BJ (cell line): ENCODE measurements at regions not wholly inside any gene's neighbourhood (a gene's known extent, or its start where the extent isn't known, plus 50 kb on each side); places are given as distances from the start of the nearest gene placed in this dataset.

Source experiments
- CTCF ChIA-PET: fragments of 350-600 bp; formaldehyde crosslinking; extraction: SDS; loops from one replicate; lab custom pipeline; 2021; ENCODE audit warnings: antibody characterized with exemption, inconsistent platforms; lab: Yijun Ruan, JAX
- POLR2A ChIA-PET: fragments of 300-600 bp; sonication (Branson Sonifier 250); formaldehyde crosslinking; extraction: SDS; loops from one replicate; lab custom pipeline; 2021; ENCODE audit warnings: antibody characterized with exemption; lab: Charles Lee
- DNase-seq: peaks from one replicate; pipeline ENCODE4 v3.0.0-alpha.2; 2011; ENCODE audit warnings: low read depth
- H3K27me3 ChIP-seq: 2 replicates; pipeline ENCODE4 v1.6.0; 2011; ENCODE audit warnings: low read length; ENCODE audit not compliant: control insufficient read depth, insufficient read depth
- H3K36me3 ChIP-seq: 2 replicates; pipeline ENCODE4 v1.5.1; 2011; ENCODE audit warnings: low read length; ENCODE audit not compliant: control insufficient read depth, insufficient read depth
- H3K4me3 ChIP-seq: 2 replicates; pipeline ENCODE4 v1.5.1; 2011; ENCODE audit warnings: low read depth, mild to moderate bottlenecking, control low read depth, low read length
- TF ChIP-seq, protein P1 (sequence below): IDR thresholded peaks from 2 replicates; pipeline ENCODE4 v1.5.1; 2011; ENCODE audit warnings: low read depth, mild to moderate bottlenecking, control low read depth, inconsistent platforms, low read length, moderate library complexity; ENCODE audit not compliant: insufficient read depth

- Histone ChIP-seq H3K27me3 (no peaks in the 10 kb centered on the region), H3K4me3 (no peak overlapping the region), H3K36me3 (no peaks in the 10 kb centered on the region)
- POLR2A ChIA-PET, result no interaction called here
- CTCF ChIA-PET, result no interaction called here
- no peak for DNase-seq
- TF ChIP-seq, protein P1, sequence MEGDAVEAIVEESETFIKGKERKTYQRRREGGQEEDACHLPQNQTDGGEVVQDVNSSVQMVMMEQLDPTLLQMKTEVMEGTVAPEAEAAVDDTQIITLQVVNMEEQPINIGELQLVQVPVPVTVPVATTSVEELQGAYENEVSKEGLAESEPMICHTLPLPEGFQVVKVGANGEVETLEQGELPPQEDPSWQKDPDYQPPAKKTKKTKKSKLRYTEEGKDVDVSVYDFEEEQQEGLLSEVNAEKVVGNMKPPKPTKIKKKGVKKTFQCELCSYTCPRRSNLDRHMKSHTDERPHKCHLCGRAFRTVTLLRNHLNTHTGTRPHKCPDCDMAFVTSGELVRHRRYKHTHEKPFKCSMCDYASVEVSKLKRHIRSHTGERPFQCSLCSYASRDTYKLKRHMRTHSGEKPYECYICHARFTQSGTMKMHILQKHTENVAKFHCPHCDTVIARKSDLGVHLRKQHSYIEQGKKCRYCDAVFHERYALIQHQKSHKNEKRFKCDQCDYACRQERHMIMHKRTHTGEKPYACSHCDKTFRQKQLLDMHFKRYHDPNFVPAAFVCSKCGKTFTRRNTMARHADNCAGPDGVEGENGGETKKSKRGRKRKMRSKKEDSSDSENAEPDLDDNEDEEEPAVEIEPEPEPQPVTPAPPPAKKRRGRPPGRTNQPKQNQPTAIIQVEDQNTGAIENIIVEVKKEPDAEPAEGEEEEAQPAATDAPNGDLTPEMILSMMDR, result no peak
These were observed 62.5 kb upstream of the SPDEF start for GRCh38 chr6:34618430-34619182.

DNA sequence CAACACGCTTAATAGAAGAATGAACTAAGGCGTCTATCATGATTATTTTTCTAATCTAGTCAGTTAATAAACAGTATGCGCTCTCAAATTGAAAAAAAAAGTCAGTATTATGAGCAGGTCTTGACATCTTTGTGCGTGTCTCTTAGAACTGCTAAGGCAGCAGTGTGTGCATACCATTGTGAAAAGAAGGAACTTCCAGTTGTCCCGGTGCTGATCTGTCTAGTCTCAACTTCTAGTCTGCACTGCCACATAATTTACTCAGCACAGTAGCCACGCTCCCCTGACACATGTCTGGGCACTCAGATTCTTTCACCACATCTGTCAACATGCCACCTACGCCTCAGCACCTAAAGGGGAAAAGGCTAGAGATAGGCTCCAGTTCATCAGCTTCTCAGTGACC, 61.1 kb upstream of the SPDEF start:
- ChIA-PET POLR2A (no interaction called here), CTCF (no interaction called here)
- no peak for DNase-seq
- TF ChIP-seq, protein P1, result no peak
- no peak overlapping the region for H3K4me3 ChIP-seq
- no peaks in the 10 kb centered on the region for H3K27me3 ChIP-seq
- no peaks in the 10 kb centered on the region for H3K36me3 ChIP-seq

- DNase-seq, result no peak
- Histone ChIP-seq H3K27me3 (no peaks in the 10 kb centered on the region), H3K4me3 (no peak overlapping the region), H3K36me3 (no peaks in the 10 kb centered on the region)
- ChIA-PET POLR2A (no interaction called here), CTCF (interaction anchor here (1.2 kb wide), 1 partner anchor 9 kb away, joined by 4 read pairs; no protein-coding TSS in a partner anchor)
- TF ChIP-seq, protein P1, result no peak
These were observed 60.1 kb upstream of the SPDEF start for GRCh38 chr6:34616227-34616585.

GRCh38 chr6:34615574-34616226, 59.6 kb upstream of the SPDEF start:
- ChIA-PET POLR2A (no interaction called here), CTCF (interaction anchor here (1.2 kb wide), 1 partner anchor 9 kb away, joined by 4 read pairs; no protein-coding TSS in a partner anchor)
- TF ChIP-seq, protein P1, result no peak
- Histone ChIP-seq H3K4me3 (no peak overlapping the region), H3K27me3 (no peaks in the 10 kb centered on the region), H3K36me3 (no peaks in the 10 kb centered on the region)
- DNase-seq, result no peak

GRCh38 chr6:34610819-34611477, 54.8 kb upstream of the SPDEF start:
- Histone ChIP-seq H3K4me3 (no peak overlapping the region), H3K36me3 (peaks cover 4% of the 10 kb centered on the region; the same call in 1 of the 2 replicates), H3K27me3 (no peaks in the 10 kb centered on the region)
- peak; percentile 9 for DNase-seq
- TF ChIP-seq, protein P1, result no peak
- POLR2A ChIA-PET, result interaction anchor here (0.5 kb wide), 1 partner anchor 187 kb away, joined by 3 read pairs; no protein-coding TSS in a partner anchor
- CTCF ChIA-PET, result interaction anchor here (0.5 to 4.5 kb wide), 9 partner anchors 11 to 415 kb away, joined by 3 to 28 read pairs (median 6); partner anchors contain the start of gene SMIM29
